Natural killer cell (primary cell): ENCODE measurements at regions not wholly inside any gene's neighbourhood (a gene's known extent, or its start where the extent isn't known, plus 50 kb on each side); places are given as distances from the start of the nearest gene placed in this dataset.

Experiments used
- ATAC-seq, 3 donors: fragments of 150-1000 bp in 2 of 3; fragments of 200-7000 bp in 1 of 3; cut with Tn5 transposase; 1 replicate in 1 of 3; 2 replicates in 2 of 3; pipeline ENCODE4 v1.10.0; 2021; ENCODE audit warnings: mild to moderate bottlenecking in 2 of 3, moderate library complexity in 2 of 3
- DNase-seq, 2 donors: peaks; one replicate each; pipeline versions ENCODE4 v3.0.0 to v3.0.0-alpha.2; 2013 to 2021; ENCODE audit warnings: mixed read lengths in 1 of 2
- H3K27ac ChIP-seq: one replicate; pipeline ENCODE4 v1.5.1; 2013; ENCODE audit warnings: mild to moderate bottlenecking, low read length
- H3K27me3 ChIP-seq: one replicate; pipeline ENCODE4 v1.6.1; 2013; ENCODE audit warnings: low read length; ENCODE audit not compliant: control insufficient read depth, insufficient read depth
- H3K36me3 ChIP-seq: one replicate; pipeline ENCODE4 v1.6.1; 2013; ENCODE audit warnings: low read length; ENCODE audit not compliant: control insufficient read depth, insufficient read depth
- H3K4me1 ChIP-seq: one replicate; pipeline ENCODE4 v1.6.1; 2013; ENCODE audit warnings: low read length; ENCODE audit not compliant: control insufficient read depth, insufficient read depth
- H3K4me3 ChIP-seq: one replicate; pipeline ENCODE4 v1.5.1; 2013; ENCODE audit warnings: low read length
- H3K9me3 ChIP-seq: one replicate; pipeline ENCODE4 v1.6.1; 2013; ENCODE audit warnings: low read length; ENCODE audit not compliant: control insufficient read depth, insufficient read depth
- H3K27ac Mint-ChIP-seq, 2 donors: one replicate each; pipeline ENCODE4 v1.8.0; 2022; ENCODE audit warnings: mild to moderate bottlenecking in 2 of 2, mixed read lengths in 2 of 2, moderate library complexity in 1 of 2
- H3K27me3 Mint-ChIP-seq, 2 donors: one replicate each; pipeline ENCODE4 v1.8.0; 2022; ENCODE audit warnings: low read depth in 2 of 2, mixed read lengths in 2 of 2
- H3K36me3 Mint-ChIP-seq: one replicate; pipeline ENCODE4 v1.8.0; 2022; ENCODE audit warnings: mixed read lengths
- H3K4me1 Mint-ChIP-seq, 2 donors: one replicate each; pipeline ENCODE4 v1.8.0; 2022; ENCODE audit warnings: mixed read lengths in 2 of 2
- H3K4me3 Mint-ChIP-seq: one replicate; pipeline ENCODE4 v1.8.0; 2022; ENCODE audit warnings: mild to moderate bottlenecking, moderate library complexity, mixed read lengths
- H3K9me3 Mint-ChIP-seq, 2 donors: one replicate each; pipeline ENCODE4 v1.8.0; 2022; ENCODE audit warnings: mixed read lengths in 2 of 2
- WGBS: methylation state at CpG from one replicate; pipeline ENCODE4 v1.1.7; 2013; ENCODE audit warnings: missing lambda C conversion rate; ENCODE audit not compliant: insufficient coverage; 5-methylcytosine and 5-hydroxymethylcytosine counted together
- intact Hi-C: fragments of 100-400 bp; cut with micrococcal nuclease; formaldehyde crosslinking; loops from one replicate; pipeline ENCODE4 v1.14.2; 2022
- TF ChIP-seq, protein P1 (sequence below): fragments of 200-600 bp; IDR thresholded peaks from one replicate; pipeline ENCODE4 v1.8.0; 2022; ENCODE audit warnings: antibody characterized with exemption

DNA sequence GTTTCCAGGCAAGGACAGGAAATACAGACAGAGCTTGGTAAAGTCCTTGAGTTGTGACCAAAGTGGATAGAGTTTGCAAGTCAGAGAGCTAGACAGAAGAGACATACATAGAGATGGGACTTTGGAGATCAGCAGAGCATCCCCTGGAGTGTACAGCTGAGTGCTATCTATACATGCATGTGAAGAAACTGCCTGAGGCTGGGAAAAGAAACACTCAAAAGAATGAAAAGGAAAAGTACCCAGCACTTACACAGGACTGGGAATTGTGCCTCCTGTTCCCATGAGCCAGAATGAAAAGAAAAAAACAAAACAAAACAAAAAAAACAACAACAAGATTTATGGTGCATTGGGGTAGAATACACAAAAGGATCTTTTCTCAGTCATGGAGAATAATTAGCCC, 606.4 kb downstream of the ZNF608 start:
- Mint-ChIP-seq H3K9me3 (peaks cover 6 to 9% of the 10 kb centered on the region in 2 donors), H3K4me3 (no peak overlapping the region), H3K36me3 (peaks cover 6% of the 10 kb centered on the region), H3K27ac (no peak overlapping the region), H3K27me3 (no peaks in the 10 kb centered on the region), H3K4me1 (no peaks in the 10 kb centered on the region)
- TF ChIP-seq, protein P1, sequence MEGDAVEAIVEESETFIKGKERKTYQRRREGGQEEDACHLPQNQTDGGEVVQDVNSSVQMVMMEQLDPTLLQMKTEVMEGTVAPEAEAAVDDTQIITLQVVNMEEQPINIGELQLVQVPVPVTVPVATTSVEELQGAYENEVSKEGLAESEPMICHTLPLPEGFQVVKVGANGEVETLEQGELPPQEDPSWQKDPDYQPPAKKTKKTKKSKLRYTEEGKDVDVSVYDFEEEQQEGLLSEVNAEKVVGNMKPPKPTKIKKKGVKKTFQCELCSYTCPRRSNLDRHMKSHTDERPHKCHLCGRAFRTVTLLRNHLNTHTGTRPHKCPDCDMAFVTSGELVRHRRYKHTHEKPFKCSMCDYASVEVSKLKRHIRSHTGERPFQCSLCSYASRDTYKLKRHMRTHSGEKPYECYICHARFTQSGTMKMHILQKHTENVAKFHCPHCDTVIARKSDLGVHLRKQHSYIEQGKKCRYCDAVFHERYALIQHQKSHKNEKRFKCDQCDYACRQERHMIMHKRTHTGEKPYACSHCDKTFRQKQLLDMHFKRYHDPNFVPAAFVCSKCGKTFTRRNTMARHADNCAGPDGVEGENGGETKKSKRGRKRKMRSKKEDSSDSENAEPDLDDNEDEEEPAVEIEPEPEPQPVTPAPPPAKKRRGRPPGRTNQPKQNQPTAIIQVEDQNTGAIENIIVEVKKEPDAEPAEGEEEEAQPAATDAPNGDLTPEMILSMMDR: no peak
- Histone ChIP-seq H3K27me3 (no peaks in the 10 kb centered on the region), H3K9me3 (no peaks in the 10 kb centered on the region), H3K4me3 (no peak overlapping the region), H3K27ac (no peak overlapping the region), H3K4me1 (no peaks in the 10 kb centered on the region), H3K36me3 (no peaks in the 10 kb centered on the region)
- DNase-seq: no peak
- no peak for ATAC-seq
- intact Hi-C loops: no loop called here

DNA sequence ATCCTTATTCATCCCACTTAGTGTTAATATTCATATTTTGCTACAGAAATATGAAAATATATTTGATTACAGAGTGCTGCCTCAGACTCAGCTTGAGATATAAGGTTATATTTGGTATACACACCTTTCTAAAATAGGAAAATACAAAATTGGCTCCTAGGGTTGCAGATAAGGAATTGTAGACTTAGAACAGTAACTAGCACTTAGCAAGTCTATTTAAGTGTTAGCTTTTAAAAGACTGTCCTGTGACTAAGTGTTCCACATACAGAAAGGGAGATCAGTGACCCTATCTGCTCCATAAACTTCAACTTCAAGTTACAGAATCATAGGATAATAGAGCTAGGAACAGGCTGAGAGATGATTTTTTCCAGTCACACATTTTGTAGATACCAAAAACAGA, 607.0 kb downstream of the ZNF608 start:
- H3K9me3 Mint-ChIP-seq: peaks cover 6 to 9% of the 10 kb centered on the region in 2 donors
- no peak for ATAC-seq

DNA sequence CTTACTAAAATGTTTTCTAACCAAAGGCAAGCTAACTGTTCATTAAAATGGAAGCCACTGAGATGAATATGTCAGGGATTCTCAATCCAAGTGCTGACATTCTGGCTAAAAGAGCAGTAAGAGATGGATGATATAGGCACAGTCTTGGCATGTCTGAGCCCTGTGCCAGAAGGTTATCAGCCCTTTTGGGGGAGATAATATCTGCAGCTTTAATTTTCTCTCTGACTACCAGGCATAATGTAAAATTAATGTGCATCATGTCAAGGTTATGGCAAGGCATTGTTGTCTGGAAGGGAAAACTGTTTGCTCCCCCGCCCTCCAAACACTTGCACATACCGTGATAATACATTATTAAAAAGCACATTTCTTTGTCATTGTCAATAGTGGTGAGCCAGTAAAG, 609.8 kb downstream of the ZNF608 start:
- Mint-ChIP-seq H3K4me3 (no peak overlapping the region), H3K9me3 (peaks cover 5 to 8% of the 10 kb centered on the region in 2 donors), H3K36me3 (peaks cover 6% of the 10 kb centered on the region), H3K27me3 (no peaks in the 10 kb centered on the region), H3K27ac (no peak overlapping the region), H3K4me1 (no peaks in the 10 kb centered on the region)
- whole genome bisulfite sequencing: no CpG with 5 or more reads among the region's 2 CpGs
- H3K27ac ChIP-seq: no peak overlapping the region
- no peak overlapping the region for H3K4me3 ChIP-seq
- intact Hi-C loops: no loop called here
- DNase-seq (no peak), ATAC-seq (no peak)
- H3K27me3 ChIP-seq: no peaks in the 10 kb centered on the region
- no peaks in the 10 kb centered on the region for H3K36me3 ChIP-seq
- no peaks in the 10 kb centered on the region for H3K9me3 ChIP-seq
- TF ChIP-seq, protein P1: no peak
- no peaks in the 10 kb centered on the region for H3K4me1 ChIP-seq

More for the DNA sequence above, 607.0 kb downstream of the ZNF608 start:
- Histone ChIP-seq H3K36me3 (no peaks in the 10 kb centered on the region), H3K27ac (no peak overlapping the region), H3K9me3 (no peaks in the 10 kb centered on the region), H3K4me1 (no peaks in the 10 kb centered on the region), H3K27me3 (no peaks in the 10 kb centered on the region), H3K4me3 (no peak overlapping the region)
- Mint-ChIP-seq H3K4me1 (no peaks in the 10 kb centered on the region), H3K36me3 (peaks cover 6% of the 10 kb centered on the region), H3K27me3 (no peaks in the 10 kb centered on the region), H3K4me3 (no peak overlapping the region), H3K27ac (no peak overlapping the region)
- TF ChIP-seq, protein P1: no peak
- intact Hi-C loops: no loop called here
- no peak for DNase-seq

DNA sequence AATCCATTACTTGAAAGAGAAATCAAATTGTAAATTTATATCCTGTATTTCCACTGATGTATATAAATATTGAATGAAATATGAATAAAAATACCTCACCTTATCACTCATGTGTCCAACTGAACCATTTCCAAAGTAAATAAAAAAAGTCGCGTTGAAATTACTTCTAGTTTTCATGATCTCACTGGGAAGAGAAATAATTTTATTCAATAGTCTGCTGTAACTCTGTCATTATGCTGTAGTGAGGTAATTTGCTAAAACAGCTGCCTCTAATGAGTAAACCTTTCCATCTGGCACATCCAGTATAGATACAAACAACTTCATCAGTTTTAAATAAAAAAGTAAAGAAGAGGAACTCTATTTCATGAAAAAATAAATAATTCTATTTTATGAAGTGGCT, 611.5 kb downstream of the ZNF608 start:
- Mint-ChIP-seq H3K27ac (no peak overlapping the region), H3K4me1 (no peaks in the 10 kb centered on the region), H3K9me3 (peaks cover 1 to 4% of the 10 kb centered on the region in 2 donors), H3K4me3 (no peak overlapping the region), H3K27me3 (no peaks in the 10 kb centered on the region), H3K36me3 (peaks cover 6% of the 10 kb centered on the region)
- intact Hi-C loops: no loop called here
- WGBS: no CpG with 5 or more reads among the region's 2 CpGs
- Histone ChIP-seq H3K27ac (no peak overlapping the region), H3K27me3 (no peaks in the 10 kb centered on the region), H3K4me3 (no peak overlapping the region), H3K9me3 (no peaks in the 10 kb centered on the region), H3K4me1 (no peaks in the 10 kb centered on the region), H3K36me3 (no peaks in the 10 kb centered on the region)
- DNase-seq (no peak), ATAC-seq (no peak)
- TF ChIP-seq, protein P1: no peak
